ENCODE measurements at regions not wholly inside any gene's neighbourhood (a gene's known extent, or its start where the extent isn't known, plus 50 kb on each side); places are given as distances from the start of the nearest gene placed in this dataset.
"Not testable (repeated sequence)": the region's sequence is repeated elsewhere in the genome, so short reads cannot be mapped to it uniquely, and the experiment has no call there.

DNA sequence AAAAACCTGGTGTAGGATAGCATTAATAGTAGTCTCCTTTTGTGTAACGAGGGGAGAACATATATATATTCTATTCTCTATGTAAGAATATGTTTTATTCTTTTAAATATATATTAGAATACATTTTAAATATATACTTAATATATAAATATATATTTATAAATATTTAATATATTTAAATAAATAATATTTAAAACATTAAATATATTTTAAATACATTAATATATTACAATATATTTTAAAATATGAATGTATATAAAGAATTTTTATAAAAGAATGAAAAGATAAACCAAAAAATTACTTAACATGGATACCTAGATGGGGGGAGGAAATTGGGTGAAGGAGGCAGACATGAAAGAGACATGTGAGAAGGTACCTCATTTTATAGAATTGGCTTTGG, 53.0 kb upstream of the ZNF831 start:
- DNase-seq: no peak

DNA sequence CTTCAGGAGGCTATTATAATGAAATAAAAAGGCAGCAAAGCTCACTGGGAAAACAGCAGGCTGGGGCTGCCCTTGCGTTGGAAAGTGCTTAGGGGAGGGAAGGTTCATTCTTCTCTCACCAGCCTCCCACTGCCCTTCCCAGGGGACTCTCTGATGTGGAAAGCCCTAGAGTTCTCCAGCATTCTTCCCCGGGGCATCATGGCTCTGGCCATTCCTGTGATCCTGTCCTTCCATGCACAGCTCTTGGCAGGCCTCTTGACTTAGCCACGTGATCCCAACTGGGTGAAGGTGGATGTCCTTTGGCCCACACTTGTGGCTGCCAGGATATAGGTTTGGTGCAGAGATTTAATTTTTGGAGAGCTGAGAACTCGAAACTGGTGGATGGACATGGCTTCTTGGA, 58.0 kb upstream of the ZNF831 start:
- no peak for DNase-seq

DNA sequence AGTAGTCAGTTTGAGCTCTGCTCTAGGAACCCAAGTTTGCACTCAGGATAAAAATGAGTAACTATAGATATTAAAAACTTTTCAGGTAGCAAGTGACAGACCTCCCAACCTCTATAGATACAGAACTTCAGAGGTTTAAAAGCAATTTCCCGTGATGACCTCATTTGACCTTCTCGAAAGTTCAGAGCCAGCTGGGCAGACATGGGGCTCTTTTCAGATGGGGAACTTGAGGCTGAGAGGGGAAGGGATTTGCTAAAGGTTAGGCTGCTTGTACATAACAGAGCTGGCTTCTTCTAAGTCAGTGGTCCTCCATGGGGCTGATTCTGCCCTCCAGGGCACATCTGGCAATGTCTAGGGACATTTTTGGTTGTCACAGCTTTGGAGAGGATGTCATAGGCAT, 58.8 kb upstream of the ZNF831 start:
- DNase-seq: no peak

DNA sequence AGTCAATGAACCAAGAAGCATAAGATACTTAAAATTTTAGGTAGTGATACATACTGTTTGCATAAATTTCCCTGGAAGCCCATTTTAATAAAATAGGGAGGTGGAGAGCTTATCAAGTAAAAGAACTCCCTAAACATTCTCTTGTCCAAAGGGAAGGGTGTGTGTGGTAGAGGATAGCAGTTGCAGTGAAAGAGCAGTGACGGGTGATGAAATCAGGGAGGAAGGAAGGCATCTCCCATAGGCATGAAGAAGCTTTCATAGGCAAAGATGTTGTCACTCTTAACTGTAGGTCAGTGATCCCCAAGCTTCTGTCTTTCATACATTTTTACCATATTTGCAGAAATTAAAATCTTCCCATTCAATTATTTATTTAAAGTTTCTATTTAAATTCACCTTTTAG, 60.0 kb upstream of the ZNF831 start:
- no peak for DNase-seq

DNA sequence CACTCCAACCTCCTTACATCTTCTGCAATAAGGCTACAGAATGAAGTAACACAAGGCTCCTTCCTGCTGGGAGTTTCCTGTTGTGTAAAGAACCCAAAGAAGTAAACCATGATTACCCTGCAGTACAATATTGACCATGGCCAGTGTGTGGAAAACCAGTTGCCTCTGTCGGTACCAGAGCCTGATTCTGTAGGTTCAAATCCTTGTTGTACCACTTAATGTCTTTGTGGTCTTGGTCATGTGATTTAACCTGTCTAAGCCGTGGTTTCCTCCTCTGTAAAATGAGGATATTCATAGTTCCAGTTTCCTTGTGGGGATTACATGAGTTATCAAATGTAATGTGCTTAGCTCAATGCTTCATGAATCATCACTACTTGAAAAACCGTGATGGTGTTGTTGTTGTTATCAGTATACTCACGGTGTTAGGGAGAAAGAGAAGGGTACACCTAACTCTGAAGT, 60.3 kb upstream of the PRELID3B start:
- DNase-seq: no peak

DNA sequence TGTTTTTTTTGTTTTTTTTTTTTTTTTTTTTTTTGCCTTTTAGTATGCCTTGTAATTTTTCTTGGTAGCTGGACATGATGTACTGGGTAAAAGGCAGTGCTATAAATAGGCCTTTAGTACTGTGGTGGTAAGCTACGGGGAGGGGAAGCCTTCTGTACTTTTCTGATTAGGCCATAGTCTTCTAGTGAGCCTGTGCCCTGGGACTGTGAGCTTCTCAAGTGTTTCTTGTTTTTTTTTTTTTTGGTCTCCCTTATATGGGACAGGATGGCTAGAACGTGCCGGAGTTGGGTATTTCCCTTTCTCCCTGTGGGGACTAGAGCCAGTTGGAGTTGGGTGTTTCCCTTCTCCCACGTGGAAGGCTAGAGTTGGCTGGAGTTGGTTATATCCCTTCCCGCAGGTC, 59.4 kb upstream of the PRELID3B start:
- DNase-seq: no peak

DNA sequence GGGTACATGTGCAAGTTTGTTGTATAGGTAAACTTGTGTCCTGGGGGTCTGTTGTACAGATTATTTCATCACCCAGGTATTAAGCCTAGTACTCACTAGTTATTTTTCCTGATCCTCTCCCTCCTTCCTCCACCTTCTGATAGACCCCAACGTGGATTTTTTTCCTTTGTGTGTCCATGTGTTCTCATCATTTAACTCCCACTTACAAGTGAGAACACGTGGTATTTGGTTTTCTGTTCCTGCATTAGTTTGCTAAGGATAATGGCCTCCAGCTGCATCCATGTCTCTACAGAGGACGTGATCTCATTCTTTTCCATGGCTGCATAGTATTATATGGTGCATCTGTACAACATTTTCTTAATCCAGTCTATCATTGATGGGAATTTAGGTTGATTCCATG, 57.3 kb upstream of the PRELID3B start:
- not testable (repeated sequence) for DNase-seq

DNA sequence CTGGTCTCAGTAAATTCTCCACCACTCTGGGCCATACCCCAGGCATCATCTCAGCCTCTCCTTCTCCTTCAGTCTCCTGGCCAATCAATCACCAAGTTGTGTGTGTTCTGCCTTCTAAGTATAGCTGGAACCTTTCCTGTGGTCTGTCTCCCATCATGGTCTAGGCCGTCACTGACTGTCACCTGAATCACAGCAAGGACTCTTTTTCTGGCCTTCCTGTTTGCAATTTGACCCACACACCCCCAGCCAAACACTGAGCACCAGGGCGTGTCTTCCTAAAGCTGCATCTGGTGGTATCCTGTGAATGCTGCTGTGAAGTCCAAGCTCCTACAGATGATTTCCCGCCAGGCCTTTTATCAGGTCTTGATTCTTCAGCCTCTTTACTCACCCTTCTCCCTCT, 52.6 kb upstream of the PRELID3B start:
- no peak for DNase-seq

DNA sequence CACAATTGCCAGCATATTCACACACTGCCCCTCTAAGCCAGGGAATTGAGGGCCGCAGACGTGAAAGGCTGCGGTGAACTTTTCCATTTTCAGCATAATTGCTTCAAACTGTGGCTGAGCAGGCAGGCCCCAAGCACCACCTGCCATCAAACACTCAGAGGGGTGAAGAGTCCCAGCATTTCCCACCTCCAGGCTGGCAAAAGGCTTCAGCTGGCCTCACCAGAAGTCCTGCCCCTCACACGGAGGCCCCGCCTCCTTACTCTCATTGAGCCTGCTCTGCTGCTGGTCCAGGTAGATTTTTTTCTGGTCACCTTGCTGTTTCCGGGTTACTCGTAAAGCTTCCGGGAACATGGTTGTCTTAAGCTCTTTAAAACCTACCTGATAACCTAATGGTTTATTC, 52.0 kb upstream of the PRELID3B start:
- DNase-seq: peak; percentile 9

Data from NCI-H82 (cell line).